Right renal cortex interstitium (tissue), 3 donors: ENCODE measurements at regions not wholly inside any gene's neighbourhood (a gene's known extent, or its start where the extent isn't known, plus 50 kb on each side); places are given as distances from the start of the nearest gene placed in this dataset.

Experiments used
- DNase-seq, 3 donors: peaks; one replicate each; pipeline ENCODE4 v3.0.0-alpha.2; 2013; ENCODE audit warnings: low read depth in 3 of 3, low spot score in 2 of 3

- DNase-seq: no peak
These were observed 66.6 kb downstream of the YIPF5 start for GRCh38 chr5:144103611-144104485.

- no peak for DNase-seq
These were observed 65.1 kb downstream of the YIPF5 start for GRCh38 chr5:144105371-144105770.

GRCh38 chr5:144108131-144108530, 62.3 kb downstream of the YIPF5 start:
- DNase-seq: no peak
